ENCODE measurements at regions not wholly inside any gene's neighbourhood (a gene's known extent, or its start where the extent isn't known, plus 50 kb on each side); places are given as distances from the start of the nearest gene placed in this dataset.

GRCh38 chr12:93944911-93945310 is 203.5 kb upstream of the PLXNC1 start:
- TF ChIP-seq, protein P1, sequence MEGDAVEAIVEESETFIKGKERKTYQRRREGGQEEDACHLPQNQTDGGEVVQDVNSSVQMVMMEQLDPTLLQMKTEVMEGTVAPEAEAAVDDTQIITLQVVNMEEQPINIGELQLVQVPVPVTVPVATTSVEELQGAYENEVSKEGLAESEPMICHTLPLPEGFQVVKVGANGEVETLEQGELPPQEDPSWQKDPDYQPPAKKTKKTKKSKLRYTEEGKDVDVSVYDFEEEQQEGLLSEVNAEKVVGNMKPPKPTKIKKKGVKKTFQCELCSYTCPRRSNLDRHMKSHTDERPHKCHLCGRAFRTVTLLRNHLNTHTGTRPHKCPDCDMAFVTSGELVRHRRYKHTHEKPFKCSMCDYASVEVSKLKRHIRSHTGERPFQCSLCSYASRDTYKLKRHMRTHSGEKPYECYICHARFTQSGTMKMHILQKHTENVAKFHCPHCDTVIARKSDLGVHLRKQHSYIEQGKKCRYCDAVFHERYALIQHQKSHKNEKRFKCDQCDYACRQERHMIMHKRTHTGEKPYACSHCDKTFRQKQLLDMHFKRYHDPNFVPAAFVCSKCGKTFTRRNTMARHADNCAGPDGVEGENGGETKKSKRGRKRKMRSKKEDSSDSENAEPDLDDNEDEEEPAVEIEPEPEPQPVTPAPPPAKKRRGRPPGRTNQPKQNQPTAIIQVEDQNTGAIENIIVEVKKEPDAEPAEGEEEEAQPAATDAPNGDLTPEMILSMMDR (IDR thresholded peaks at IDR 0.05; ENCODE audit: poor library complexity), result no peak
- no peak for TF ChIP-seq EZH2 (IDR thresholded peaks at IDR 0.05; ENCODE audit: borderline replicate concordance)

Measured in hepatocyte (in vitro differentiated cells).